ENCODE measurements at regions not wholly inside any gene's neighbourhood (a gene's known extent, or its start where the extent isn't known, plus 50 kb on each side); places are given as distances from the start of the nearest gene placed in this dataset.

DNA sequence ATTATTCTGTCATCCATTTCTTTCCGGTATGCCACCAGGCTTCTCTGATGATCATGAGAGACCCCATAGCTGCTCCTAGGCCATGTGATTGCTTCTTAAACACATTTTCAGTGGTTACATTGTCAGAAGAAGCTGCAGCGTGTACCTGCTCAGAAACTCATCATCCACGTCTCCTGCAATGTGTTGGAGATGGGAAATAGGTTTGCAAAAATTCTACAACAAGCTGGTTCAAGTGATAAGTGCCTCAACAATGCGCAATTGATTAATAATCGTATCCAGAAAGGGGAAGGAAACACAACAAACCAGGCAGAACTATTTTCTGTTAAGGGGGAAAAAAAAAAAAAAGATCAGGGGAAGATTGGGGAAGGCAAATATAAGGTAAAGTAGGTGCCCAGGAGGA lies 75.7 kb upstream of the THUMPD2 start:
- TF ChIP-seq, protein P1, sequence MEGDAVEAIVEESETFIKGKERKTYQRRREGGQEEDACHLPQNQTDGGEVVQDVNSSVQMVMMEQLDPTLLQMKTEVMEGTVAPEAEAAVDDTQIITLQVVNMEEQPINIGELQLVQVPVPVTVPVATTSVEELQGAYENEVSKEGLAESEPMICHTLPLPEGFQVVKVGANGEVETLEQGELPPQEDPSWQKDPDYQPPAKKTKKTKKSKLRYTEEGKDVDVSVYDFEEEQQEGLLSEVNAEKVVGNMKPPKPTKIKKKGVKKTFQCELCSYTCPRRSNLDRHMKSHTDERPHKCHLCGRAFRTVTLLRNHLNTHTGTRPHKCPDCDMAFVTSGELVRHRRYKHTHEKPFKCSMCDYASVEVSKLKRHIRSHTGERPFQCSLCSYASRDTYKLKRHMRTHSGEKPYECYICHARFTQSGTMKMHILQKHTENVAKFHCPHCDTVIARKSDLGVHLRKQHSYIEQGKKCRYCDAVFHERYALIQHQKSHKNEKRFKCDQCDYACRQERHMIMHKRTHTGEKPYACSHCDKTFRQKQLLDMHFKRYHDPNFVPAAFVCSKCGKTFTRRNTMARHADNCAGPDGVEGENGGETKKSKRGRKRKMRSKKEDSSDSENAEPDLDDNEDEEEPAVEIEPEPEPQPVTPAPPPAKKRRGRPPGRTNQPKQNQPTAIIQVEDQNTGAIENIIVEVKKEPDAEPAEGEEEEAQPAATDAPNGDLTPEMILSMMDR (IDR thresholded peaks at IDR 0.05), result no peak
- no peak for TF ChIP-seq POLR2A (IDR thresholded peaks at IDR 0.05)
- no peak for TF ChIP-seq POLR2AphosphoS5 (IDR thresholded peaks at IDR 0.05)
